Endothelial cell of umbilical vein (primary cell): ENCODE measurements at regions not wholly inside any gene's neighbourhood (a gene's known extent, or its start where the extent isn't known, plus 50 kb on each side); places are given as distances from the start of the nearest gene placed in this dataset.

Source experiments
- BruUV-seq: library from RNA; stranded (reverse); fragments of 400-500 nt; replicated peaks from 2 replicates; lab custom pipeline; 2021; lab: Mats Ljungman, UMichigan
- CTCF ChIA-PET: fragments of 300-600, 350-600 bp; sonication (Branson Sonifier 250); formaldehyde crosslinking; loops from one replicate; lab custom pipeline; 2021; ENCODE audit warnings: antibody characterized with exemption, inconsistent platforms; lab: Charles Lee
- POLR2A ChIA-PET: fragments of 300-600, 350-600 bp; sonication (Branson Sonifier 250); formaldehyde crosslinking; loops from one replicate; lab custom pipeline; 2021; ENCODE audit warnings: antibody characterized with exemption, inconsistent platforms; lab: Charles Lee
- DNase-seq: peaks from one replicate; pipeline ENCODE4 v3.0.0-alpha.2; 2011; ENCODE audit warnings: low read depth, low spot score
- FAIRE-seq: peaks from 2 replicates; lab custom pipeline; 2011; peaks lifted over from hg19 to GRCh38; lab: Jason Lieb, UNC
- H2AFZ ChIP-seq: 2 replicates; pipeline ENCODE4 v1.6.0; 2012; ENCODE audit warnings: low read depth, low read length, control low read depth, inconsistent platforms
- H3K27ac ChIP-seq: 2 replicates; pipeline ENCODE4 v1.5.1; 2011; ENCODE audit warnings: low read depth, mild to moderate bottlenecking, control low read depth, low read length, moderate library complexity; ENCODE audit not compliant: insufficient read depth
- H3K27me3 ChIP-seq, 2 experiments: 2 replicates each; pipeline versions ENCODE4 v1.6.0 to v1.6.1; 2011; ENCODE audit warnings: low read length in 2 of 2, mixed read lengths in 1 of 2; ENCODE audit not compliant: control insufficient read depth in 2 of 2, insufficient read depth in 2 of 2
- H3K36me3 ChIP-seq, 2 experiments: 2 replicates in 1 of 2; 3 replicates in 1 of 2; pipeline ENCODE4 v1.5.1; 2011; ENCODE audit warnings: low read length in 2 of 2, mild to moderate bottlenecking in 1 of 2, moderate library complexity in 1 of 2; ENCODE audit not compliant: control insufficient read depth in 2 of 2, insufficient read depth in 2 of 2; ENCODE audit errors: extremely low read depth in 1 of 2
- H3K4me1 ChIP-seq: 3 replicates; pipeline ENCODE4 v1.5.1; 2011; ENCODE audit warnings: mild to moderate bottlenecking, low read length; ENCODE audit not compliant: control insufficient read depth, insufficient read depth; ENCODE audit errors: extremely low read depth
- H3K4me2 ChIP-seq: 2 replicates; pipeline ENCODE4 v1.6.1; 2011; ENCODE audit warnings: low read length, control low read depth, mixed read lengths; ENCODE audit not compliant: insufficient read depth
- H3K4me3 ChIP-seq, 3 experiments: fragments of 200-600 bp in 1 of 3; sonication (generic), shearing (Covaris generic) in 1 of 3; replicated peaks in 1 of 3; 2 replicates each; pipeline ENCODE4 v1.5.1; 2011 to 2016; ENCODE audit warnings: control low read depth in 3 of 3, low read length in 3 of 3, mild to moderate bottlenecking in 2 of 3, inconsistent platforms in 1 of 3, low read depth in 1 of 3, moderate library complexity in 1 of 3; ENCODE audit not compliant: insufficient read depth in 1 of 3
- H3K79me2 ChIP-seq: 2 replicates; pipeline ENCODE4 v1.6.0; 2012; ENCODE audit warnings: low read length, inconsistent platforms; ENCODE audit not compliant: control insufficient read depth, insufficient read depth
- H3K9ac ChIP-seq: replicated peaks from 2 replicates; pipeline ENCODE3; 2011; ENCODE audit warnings: low read length, control low read depth; ENCODE audit not compliant: insufficient read depth; ENCODE audit errors: extremely low read depth
- H3K9me1 ChIP-seq: replicated peaks from 3 replicates; pipeline ENCODE4 v1.6.0; 2011; ENCODE audit warnings: mild to moderate bottlenecking, low read length; ENCODE audit not compliant: control insufficient read depth, insufficient read depth; ENCODE audit errors: extremely low read depth
- H3K9me3 ChIP-seq: replicated peaks from 2 replicates; pipeline ENCODE4 v1.5.1; 2012; ENCODE audit warnings: low read length, inconsistent platforms; ENCODE audit not compliant: control insufficient read depth, insufficient read depth
- H4K20me1 ChIP-seq: replicated peaks from 2 replicates; pipeline ENCODE3; 2011; ENCODE audit warnings: mild to moderate bottlenecking, low read length; ENCODE audit not compliant: control insufficient read depth, insufficient read depth; ENCODE audit errors: extremely low read depth
- EZH2 ChIP-seq: IDR thresholded peaks from 2 replicates; pipeline ENCODE4 v1.6.1; 2012; ENCODE audit warnings: borderline replicate concordance, low read depth, mild to moderate bottlenecking, moderate library complexity, low read length, inconsistent platforms; ENCODE audit not compliant: severe bottlenecking
- FOS ChIP-seq: IDR thresholded peaks from 2 replicates; pipeline ENCODE4 v1.6.1; 2011; ENCODE audit warnings: mild to moderate bottlenecking, low read length, moderate library complexity, borderline replicate concordance; ENCODE audit not compliant: insufficient read depth
- GATA2 ChIP-seq: IDR thresholded peaks from 2 replicates; pipeline ENCODE4 v1.7.0; 2011; ENCODE audit warnings: low read depth, mild to moderate bottlenecking, moderate library complexity, mixed read lengths, low read length; ENCODE audit not compliant: insufficient read length, insufficient read depth
- JUN ChIP-seq: IDR thresholded peaks from 2 replicates; pipeline ENCODE4 v1.6.1; 2011; ENCODE audit warnings: borderline replicate concordance, low read depth; ENCODE audit not compliant: insufficient read length, insufficient read depth
- MYC ChIP-seq: IDR thresholded peaks from one replicate; pipeline ENCODE4 v1.6.1; 2011; ENCODE audit warnings: mild to moderate bottlenecking, low read depth, low read length
- POLR2A ChIP-seq: IDR thresholded peaks from 2 replicates; pipeline ENCODE4 v1.6.1; 2012; ENCODE audit warnings: low read depth, mild to moderate bottlenecking, control low read depth, low read length
- POLR2AphosphoS5 ChIP-seq: IDR thresholded peaks from 2 replicates; pipeline ENCODE4 v1.6.1; 2012; ENCODE audit warnings: low read depth, mild to moderate bottlenecking, control low read depth, low read length, moderate library complexity; ENCODE audit not compliant: insufficient read depth
- dilution Hi-C: fragments of 300-500 bp; cut with MboI; formaldehyde crosslinking; loops from one replicate; pipeline ENCODE4 v1.15.0; 2019; ENCODE audit warnings: low sequenced_read_pairs; ENCODE audit not compliant: extremely low pct_ligation_motif_present
- intact Hi-C: fragments of 100-400 bp; cut with micrococcal nuclease; formaldehyde crosslinking; loops from one replicate; pipeline ENCODE4 v1.10.0; 2022
- TF ChIP-seq, protein P1 (sequence below): IDR thresholded peaks from 2 replicates; pipeline ENCODE4 v1.6.1; 2011; ENCODE audit not compliant: insufficient read depth, insufficient read length
- TF ChIP-seq, protein P2 (sequence below), 2 donors: IDR thresholded peaks; 1 replicate in 1 of 2; 2 replicates in 1 of 2; pipeline ENCODE4 v1.5.1; 2011; ENCODE audit warnings: low read length in 2 of 2, mild to moderate bottlenecking in 2 of 2, moderate library complexity in 2 of 2, control low read depth in 1 of 2, inconsistent platforms in 1 of 2, low read depth in 1 of 2; ENCODE audit not compliant: insufficient read depth in 1 of 2; ENCODE audit errors: extremely low read depth in 1 of 2

DNA sequence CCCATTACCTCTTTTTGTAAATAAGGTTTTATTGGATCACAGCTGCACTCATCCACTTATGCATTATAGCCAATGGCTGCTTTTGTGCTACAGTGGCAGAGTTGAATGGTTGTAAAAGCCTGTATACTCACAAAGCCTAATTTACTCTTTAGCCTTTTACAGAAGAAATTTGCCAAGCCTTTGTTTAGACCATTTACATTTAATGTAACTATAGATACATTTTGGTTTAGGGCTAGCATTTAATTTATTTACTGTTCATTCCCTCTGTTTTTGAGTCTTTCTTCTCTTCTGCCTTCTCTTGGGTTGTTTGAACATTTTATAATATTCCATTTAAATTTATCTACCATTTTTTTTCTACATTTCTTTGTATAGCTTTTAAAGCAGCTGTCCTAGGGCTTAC is 217.1 kb upstream of the AMIGO2 start:
- H3K9me1 ChIP-seq: no peaks in the 10 kb centered on the region
- no peak overlapping the region for H3K4me3 ChIP-seq
- no peaks in the 10 kb centered on the region for H3K9me3 ChIP-seq
- TF ChIP-seq EZH2: no peak
- TF ChIP-seq, protein P1, sequence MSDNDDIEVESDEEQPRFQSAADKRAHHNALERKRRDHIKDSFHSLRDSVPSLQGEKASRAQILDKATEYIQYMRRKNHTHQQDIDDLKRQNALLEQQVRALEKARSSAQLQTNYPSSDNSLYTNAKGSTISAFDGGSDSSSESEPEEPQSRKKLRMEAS: no peak
- TF ChIP-seq POLR2AphosphoS5: no peak
- no peak for TF ChIP-seq MYC
- TF ChIP-seq FOS: no peak
- TF ChIP-seq, protein P2, sequence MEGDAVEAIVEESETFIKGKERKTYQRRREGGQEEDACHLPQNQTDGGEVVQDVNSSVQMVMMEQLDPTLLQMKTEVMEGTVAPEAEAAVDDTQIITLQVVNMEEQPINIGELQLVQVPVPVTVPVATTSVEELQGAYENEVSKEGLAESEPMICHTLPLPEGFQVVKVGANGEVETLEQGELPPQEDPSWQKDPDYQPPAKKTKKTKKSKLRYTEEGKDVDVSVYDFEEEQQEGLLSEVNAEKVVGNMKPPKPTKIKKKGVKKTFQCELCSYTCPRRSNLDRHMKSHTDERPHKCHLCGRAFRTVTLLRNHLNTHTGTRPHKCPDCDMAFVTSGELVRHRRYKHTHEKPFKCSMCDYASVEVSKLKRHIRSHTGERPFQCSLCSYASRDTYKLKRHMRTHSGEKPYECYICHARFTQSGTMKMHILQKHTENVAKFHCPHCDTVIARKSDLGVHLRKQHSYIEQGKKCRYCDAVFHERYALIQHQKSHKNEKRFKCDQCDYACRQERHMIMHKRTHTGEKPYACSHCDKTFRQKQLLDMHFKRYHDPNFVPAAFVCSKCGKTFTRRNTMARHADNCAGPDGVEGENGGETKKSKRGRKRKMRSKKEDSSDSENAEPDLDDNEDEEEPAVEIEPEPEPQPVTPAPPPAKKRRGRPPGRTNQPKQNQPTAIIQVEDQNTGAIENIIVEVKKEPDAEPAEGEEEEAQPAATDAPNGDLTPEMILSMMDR (IDR thresholded peaks at IDR 0.05; ENCODE audit: extremely low read depth in 1 of 2, insufficient read depth in 1 of 2, low read depth in 1 of 2, low read length in 2 of 2): no peak
- TF ChIP-seq POLR2A: no peak
- no peak for TF ChIP-seq JUN
- TF ChIP-seq GATA2: no peak
- dilution Hi-C loops: no loop called here
- no peaks in the 10 kb centered on the region for H3K36me3 ChIP-seq
- no peaks in the 10 kb centered on the region for H3K4me1 ChIP-seq
- H3K4me2 ChIP-seq: no peak overlapping the region
- POLR2A ChIA-PET: no interaction called here
- FAIRE-seq: no peak
- no peak overlapping the region for H3K9ac ChIP-seq
- intact Hi-C loops: no loop called here
- H3K27me3 ChIP-seq: no peaks in the 10 kb centered on the region
- H3K27ac ChIP-seq: no peak overlapping the region
- CTCF ChIA-PET: interaction anchor here (1.5 kb wide), 1 partner anchor 264 kb away, joined by 6 read pairs; no protein-coding TSS in a partner anchor
- no peak for DNase-seq
- H3K79me2 ChIP-seq: no peaks in the 10 kb centered on the region
- no peaks in the 10 kb centered on the region for H4K20me1 ChIP-seq
- BruUV-seq: no TSS peak
- H2AFZ ChIP-seq: no peak overlapping the region
